Limb (tissue), 2 donors: ENCODE measurements at regions not wholly inside any gene's neighbourhood (a gene's known extent, or its start where the extent isn't known, plus 50 kb on each side); places are given as distances from the start of the nearest gene placed in this dataset.
A peak's percentile ranks its signal among the peaks of the same experiment; 100 is the strongest.
"Not testable (repeated sequence)": the region's sequence is repeated elsewhere in the genome, so short reads cannot be mapped to it uniquely, and the experiment has no call there.

Experiments used
- DNase-seq, 2 donors: peaks; one replicate each; pipeline ENCODE4 v3.0.0-alpha.2; 2016; ENCODE audit errors: extremely low spot score in 2 of 2

DNA sequence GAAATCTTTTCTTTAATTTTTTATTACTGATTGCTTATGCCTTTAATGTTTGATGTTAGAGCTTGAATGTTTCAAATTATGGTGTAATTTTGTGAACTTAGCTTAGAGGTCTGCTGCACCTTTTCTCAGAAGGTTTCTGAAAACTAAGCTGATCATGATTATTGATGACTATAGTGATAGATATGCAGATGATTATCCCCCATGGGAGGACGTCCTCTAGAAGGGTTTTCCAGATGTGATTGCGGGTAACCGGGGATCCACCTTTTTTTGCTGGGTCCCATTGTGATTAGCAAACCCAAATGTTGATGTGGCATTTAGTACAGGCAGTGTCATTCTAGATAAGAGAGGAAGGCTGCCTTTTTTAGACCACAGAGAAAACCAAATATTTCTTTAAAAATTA is 272.9 kb downstream of the FBXO8 start:
- DNase-seq = no peak

DNA sequence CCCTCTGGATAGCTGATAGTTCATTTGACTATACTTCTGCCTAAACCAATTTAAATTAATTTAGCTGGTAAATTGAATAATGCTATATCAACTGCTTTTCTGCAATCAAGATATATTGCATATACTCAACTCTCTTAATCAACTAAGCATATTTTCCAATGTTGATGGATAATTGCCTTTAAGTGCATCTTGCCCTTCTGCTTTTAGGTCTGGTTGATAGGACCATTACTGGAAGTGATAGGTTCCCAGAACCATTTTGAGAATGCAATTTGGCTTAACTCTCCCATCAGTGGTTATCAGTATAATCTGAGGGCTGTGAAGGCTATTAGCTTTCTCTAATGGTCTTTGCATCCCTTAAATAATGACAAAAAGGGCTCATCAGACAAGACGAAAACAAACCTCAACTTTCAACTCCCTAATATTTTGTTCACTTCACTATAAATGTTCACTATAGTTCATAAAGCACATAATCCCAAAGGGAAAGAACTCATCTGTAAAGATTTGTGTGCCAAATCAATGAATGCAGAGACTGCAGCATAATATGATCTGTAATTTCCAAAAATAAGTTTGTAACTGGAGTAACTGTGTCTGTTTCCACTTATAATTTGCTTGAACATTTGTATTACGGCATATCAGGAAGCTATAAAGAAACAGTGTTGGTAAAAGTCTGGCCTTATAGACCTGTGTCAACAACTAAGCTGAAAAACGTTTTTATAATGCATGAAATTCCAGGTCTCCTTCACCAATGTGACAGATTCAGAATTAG is 273.6 kb downstream of the FBXO8 start:
- no peak for DNase-seq

DNA sequence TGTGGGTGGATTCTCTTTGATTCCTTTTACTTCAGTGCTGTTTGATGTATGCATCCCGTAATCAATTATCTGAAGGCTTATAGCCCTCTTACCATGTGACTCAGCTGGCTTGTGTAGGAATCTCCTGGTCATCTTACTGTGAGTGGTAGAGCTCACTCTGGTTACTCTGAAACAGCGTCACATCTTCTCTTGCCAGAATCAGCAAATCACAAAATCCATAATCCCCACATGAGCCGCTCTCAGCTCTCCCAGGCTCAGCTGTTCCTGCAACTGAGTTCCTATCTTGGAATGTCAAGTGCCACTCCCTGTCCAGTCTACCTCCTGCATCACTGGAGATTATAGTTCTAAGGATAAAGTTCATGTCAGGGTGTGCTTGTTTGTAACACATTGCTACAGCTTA is 278.0 kb downstream of the FBXO8 start:
- no peak for DNase-seq

DNA sequence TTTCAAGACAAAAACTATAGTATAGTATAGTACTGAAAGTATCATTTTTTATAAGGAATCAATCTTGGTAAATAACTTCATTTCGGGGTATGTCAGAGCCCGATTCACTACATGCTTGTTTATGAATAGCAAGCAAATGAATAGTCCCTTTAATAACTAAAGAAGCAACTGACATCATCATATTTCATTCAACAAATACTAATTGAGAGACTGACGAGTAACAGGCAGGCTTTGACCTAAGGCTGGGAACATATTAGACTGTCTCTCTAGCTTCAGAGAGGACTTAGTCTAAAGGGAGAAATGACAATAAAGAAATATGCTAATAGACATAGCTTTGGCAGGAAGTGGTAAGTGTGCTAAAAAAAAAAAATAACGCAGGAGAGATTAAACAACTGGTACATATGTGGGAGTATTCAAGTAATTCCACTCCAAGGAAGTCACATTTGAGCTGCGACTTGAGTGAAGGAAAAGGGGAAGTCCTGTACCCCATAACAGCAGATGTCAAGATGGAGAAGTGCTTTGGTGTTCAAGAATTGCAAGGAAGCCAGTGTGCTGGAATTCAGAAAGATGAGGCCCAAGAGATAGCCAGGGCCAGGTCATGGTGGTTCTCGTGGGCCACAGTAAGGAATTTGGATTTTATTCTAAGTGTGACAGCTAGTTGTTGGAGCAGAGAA is 284.9 kb downstream of the FBXO8 start:
- no peak for DNase-seq

DNA sequence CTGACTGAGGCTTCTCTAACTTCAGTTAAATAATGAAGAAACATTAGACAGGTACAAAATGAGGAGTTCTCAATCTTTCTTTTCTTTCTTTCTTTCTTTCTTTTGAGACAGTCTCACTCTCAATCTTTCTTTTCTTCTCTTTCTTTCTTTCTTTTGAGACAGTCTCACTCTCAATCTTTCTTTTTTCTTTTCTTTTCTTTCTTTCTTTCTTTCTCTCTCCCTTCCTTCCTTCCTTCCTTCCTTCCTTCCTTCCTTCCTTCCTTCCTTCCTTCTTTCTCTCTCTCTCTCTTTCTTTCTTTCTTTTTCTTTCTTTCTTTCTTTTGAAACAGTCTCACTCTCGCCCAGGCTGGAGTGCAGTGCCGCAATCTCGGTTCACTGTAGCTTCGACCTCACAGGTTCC is 287.7 kb downstream of the FBXO8 start:
- DNase-seq = not testable (repeated sequence)

DNA sequence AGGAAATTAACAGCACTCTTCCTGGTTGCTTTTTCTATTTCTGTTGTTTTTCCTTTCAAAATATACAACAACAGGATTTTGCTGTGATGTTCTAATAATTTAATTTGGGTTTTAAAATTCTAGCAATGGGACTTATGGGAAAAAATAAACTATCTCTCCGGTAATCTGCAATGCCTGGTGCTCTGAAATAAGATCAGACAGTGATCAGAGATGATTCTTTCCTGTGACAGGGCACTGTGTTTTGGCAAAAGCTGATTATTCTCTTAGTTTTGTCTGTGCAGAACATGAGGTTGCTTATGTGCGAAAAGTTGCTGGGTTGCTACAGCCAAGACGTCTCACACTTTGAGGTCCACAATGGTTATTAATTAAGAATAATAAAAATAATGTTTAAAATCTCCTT is 291.7 kb downstream of the FBXO8 start:
- DNase-seq = no peak

DNA sequence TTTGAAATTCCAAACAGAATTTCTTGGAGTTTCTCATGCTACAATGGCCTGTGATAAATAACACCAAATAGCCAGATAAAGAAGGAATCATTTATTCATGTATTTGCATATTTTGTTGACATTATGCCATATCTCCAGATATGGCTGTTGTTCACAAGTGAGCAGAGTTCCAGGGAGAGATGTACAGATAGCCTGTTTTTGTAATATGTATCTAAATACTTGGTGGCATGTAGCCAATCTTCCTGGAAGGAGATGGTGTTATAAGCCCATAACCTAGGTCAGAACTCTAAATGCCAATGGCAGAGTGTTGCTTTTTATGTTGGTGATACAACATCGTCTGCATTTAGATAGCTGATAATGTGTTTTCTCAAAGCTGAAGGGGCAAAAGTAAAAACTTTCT is 292.2 kb downstream of the FBXO8 start:
- DNase-seq = no peak

DNA sequence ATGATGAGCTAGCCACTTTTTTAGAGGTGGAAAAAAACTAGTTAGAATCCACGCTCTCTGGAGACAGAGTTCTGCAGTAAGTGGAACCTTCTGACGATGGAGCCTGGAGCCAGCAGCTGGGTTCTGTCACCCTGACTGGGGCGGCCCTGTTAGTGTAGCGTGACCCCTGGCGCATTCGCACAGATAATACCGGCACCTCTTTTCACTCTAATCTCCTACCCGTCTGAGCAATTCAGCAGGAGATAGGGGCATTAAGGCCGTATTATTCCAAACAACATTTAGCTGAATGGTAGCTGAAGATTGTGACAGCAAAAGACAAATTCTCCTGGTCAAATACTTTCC is 292.6 kb downstream of the FBXO8 start:
- DNase-seq = peak in 1 of 2 donors; percentile 48

DNA sequence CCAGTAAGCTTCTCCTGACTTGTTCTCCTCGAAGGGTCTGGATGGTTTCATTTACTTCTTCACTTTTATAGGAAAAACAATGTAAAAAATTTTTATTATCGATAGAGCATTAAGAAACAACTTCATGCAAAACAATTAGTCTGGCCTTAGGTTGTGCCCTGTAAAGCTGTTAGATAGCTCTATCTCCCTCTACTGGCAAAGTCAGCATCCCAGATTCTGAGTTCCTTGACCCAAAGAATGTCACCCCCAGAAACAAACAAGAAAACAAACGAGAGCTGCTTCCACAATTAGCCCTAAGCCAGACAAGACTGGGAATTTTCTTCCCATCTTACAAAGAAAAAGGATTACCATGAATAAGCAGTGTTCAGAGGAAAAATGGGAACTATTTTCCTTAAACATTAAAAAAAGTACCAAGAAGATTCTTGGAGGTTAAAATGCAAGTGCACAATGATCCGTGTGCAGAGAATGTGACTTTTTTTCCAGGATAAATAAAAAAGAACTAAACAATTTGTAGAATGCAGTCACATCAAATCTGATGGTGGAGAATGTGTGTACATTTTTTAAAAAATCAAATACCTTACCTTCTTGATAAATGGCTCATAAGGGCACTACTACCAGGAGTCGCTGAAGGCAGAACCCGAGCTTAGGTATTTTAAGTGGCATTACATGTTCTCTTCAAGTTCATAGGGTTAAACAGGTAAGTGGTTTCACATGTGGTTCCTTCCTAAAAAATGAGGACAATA is 293.2 kb downstream of the FBXO8 start:
- DNase-seq = no peak

DNA sequence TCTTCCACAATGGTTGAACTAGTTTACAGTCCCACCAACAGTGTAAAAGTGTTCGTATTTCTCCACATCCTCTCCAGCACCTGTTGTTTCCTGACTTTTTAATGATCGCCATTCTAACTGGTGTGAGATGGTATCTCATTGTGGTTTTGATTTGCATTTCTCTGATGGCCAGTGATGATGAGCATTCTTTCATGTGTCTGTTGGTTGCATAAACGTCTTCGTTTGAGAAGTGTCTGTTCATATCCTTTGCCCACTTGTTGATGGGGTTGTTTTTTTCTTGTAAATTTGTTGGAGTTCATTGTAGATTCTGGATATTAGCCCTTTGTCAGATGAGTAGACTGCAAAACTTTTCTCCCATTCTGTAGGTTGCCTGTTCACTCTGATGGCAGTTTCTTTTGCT is 319.9 kb downstream of the FBXO8 start:
- not testable (repeated sequence) for DNase-seq

DNA sequence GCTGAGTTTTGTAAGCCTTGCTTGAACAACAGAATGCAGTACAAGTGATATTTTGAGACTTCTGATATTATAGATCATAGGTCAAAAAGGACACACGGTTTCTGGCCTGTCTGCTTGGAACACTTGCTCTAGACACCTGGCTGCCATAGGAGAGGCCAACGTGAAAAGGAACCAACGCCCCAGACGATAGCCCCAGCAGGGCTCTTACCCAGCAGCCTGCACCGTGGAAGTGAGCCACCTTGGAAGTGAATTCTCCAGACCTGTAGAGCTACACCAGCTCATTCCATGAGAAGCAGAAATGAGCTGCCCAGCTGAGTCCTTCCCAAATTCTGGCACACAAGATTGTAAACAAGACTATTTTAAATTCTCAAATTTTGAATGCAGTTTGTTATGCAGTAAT is 323.1 kb downstream of the FBXO8 start:
- no peak for DNase-seq

DNA sequence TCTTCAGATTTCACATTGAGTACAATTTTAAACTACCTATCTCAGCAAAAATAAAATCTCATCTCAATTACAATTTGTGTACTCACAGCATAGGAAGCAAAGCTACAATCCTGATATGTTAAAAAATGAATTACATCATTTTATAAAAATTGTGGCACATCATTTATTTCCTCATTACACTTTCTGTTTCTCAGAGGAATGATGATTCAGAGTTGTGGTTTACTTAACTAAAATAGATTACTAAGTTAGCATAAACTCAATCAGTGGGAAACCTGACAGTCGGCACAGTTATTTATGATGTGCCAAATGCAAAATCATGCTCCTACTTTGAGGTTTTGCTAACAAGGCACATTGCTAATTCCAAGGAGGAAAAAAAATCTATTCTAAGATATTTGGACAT is 325.0 kb downstream of the FBXO8 start:
- DNase-seq = no peak

DNA sequence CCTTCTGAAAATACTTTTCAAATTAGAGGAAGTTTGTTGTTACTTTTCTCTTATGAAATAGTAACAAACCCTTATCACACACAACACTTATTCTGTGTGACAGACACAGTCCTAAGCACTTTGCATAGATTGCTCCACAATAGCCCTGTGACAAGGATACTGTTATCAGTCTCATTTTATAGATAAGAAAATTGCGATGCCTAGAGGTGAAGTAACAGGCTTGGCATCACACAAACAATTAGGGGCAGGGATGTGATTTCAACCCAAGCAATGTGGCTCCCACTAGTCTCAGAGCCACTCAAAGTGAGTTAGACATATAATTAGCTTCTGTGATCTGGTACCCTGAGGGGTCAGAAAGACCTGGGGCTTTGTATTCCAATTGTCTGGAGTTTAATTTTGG is 339.9 kb downstream of the FBXO8 start:
- DNase-seq = no peak

DNA sequence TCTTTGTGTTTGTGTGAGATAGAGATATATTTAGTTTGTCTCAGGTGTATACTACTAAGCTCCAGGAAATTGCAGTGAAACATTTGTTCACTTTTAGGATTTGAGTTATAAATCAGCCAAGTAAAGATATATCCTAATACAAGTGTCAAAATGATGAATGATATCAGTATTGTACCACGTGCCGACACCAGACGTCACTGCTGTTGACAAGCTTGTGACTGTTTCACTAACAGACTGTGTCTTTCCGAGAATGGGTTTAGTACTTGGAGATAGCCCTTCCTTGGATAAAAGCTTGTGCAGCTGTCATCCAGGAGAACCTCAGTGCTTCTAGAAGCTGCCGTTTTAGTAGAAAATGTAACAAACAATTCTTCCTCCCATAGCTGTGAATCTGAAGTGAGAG is 343.3 kb downstream of the FBXO8 start:
- no peak for DNase-seq

DNA sequence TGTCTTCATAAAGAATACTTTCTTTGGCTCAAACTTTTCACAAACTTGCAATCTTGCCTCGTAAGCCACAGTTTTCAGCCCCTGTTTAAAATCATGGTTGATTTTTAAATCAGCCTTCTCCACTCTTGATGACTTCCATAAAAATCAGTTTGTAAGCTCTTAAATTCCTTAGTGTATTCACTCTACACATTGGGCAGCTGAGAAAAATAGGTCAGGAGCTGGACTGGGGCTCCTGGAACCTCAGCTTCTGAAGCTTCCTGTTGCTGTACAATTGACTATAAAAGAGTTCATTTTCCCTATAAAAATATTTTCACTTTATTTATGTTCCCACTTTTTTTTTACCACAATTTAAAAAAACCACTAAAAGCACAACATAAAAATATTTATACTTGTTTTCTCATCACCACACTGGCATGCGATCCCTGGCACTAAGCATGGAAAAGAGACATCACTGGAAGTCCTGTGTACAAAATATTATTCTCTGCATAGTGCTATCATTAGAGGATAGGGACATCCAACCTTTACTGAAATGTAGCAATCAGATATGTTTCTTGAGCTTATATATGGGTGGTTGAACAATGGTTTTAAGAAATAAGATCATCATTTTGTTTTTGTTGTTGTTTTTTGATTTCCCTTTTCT is 345.7 kb downstream of the FBXO8 start:
- DNase-seq = no peak

DNA sequence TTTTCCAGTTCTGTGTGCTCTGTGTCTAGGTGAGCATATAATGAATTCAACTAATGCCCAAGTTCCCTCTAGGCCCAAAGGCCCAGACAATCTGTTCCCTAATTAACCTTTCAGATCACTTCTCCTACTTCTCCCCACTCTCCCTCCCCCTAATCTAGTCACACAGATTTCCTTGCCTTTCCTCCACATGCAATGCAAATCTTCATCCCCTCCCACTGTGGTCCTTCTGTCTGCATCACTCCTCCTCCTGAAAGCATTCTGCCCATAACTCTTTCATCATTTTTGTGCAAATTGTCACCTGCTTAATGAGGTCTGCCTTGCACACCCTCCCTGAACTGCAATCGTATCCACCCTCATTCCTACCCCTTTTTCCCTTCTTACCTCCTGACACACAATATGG is 346.6 kb downstream of the FBXO8 start:
- no peak for DNase-seq

DNA sequence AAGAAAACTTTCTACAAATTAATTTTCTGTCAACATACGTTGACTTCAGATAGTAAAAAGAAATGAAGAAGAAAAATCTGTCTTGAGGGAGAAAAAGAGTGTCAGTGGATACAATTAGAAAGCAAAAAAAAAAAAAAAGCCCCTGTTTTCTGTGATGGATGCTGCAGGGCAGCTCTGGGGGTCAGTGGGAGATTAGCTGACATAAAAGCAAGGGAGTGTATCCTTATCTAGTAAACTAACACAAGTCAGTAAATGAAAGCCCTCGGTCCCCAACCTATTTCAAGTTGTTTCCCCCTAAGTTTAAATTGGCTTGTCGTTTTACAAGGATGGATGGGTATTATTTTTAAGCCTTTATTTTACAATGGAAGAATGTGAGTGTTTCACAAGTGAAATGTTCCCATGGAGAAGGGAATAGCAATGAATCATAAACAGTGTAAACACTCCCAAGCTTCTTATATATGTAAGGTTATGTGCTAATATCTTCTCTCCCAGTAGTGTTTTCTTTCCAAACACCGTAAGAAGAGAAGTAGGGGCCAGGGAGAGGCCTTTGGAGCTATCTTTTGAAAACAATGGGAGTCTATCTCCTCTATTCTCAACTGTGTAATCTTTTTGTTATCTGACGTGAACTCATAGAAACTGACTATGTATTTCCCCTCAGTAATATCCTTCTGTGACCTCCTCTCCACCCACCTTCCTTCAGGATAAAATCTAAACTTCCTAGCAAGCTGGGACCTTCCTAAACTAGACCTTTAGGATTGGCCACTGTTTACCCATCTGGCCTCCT is 347.7 kb downstream of the FBXO8 start:
- DNase-seq = no peak

DNA sequence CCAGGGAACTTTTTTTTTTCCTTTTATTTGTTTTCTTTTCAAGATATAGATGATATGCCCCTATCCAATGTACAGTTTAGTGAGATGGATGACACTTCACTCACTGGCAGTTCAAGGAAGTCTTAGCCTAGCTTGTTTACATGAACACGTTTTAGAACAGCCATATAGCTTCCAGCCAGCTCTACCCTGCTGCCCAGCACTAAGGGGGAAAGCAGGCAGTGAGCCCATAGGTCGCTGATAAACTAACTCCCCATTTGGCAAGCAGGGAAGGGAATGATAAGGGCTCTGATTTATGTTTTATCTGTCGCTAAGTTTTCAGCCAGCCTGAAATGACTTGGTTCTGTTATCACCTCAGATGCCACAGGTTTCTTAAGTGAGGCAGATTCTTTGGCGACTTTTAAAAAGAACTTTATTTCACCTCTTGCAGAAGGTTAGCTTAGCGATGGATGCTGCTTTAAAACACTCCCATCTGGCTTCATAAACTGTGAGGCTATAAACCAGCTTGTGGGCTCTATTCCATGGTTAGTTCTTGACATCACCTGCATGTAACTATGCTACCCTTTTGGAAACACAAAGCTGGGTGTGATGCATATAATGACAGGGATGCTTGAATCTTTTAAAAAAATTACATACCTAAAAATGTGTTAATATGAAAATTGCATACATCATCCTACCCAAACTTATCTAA is 348.4 kb downstream of the FBXO8 start:
- DNase-seq = no peak

DNA sequence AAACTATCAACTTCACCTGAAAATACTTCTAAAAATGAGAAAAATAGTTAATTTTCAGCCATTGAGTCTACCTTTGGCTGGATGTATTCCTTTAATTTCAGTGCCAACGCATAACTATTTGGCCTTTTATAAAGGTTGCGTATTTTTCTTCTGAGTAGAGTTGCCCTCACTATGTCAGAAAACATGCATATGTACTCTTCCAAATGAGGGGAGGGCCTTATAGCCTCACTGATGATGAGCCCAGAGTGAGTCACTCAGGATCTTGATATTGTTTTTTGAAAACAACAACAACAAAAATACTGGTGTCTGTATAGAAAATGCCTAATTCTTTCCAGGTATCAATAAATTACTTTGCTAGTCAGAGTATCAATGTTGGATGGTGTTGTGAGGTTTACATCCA is 349.3 kb downstream of the FBXO8 start:
- no peak for DNase-seq

DNA sequence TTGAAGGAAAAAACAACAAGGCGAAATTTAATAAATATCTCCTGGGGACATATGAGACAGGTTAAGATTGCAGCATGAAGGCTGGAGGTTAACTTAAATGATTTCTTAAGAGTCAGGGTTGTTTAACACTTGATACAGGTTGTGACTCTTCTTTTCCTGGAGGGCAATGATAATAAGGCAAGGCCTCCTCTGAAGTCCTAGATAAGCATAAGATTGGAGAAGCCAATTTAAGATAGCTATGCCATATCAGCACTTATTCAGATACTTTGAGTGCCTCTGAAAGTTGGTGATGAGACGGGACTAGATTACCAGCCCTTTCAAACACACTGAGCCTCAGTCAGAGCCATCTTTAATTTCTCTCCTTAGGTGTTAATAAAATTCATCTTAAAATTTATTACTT is 350.8 kb downstream of the FBXO8 start:
- DNase-seq = no peak
